SK-N-SH treated with all-trans-retinoic acid at 6 μM for 48 hours (cell line): ENCODE measurements at regions not wholly inside any gene's neighbourhood (a gene's known extent, or its start where the extent isn't known, plus 50 kb on each side); places are given as distances from the start of the nearest gene placed in this dataset.

Experiments used
- ARNTL ChIP-seq: fragments of 450-650 bp; formaldehyde crosslinking; IDR thresholded peaks from 2 replicates; pipeline ENCODE4 v1.5.0; 2020; ENCODE audit warnings: low read depth, mild to moderate bottlenecking, moderate library complexity, borderline replicate concordance
- BACH2 ChIP-seq: fragments of 250-450 bp; sonication (Bioruptor Pico); IDR thresholded peaks from 2 replicates; pipeline ENCODE4 v1.9.0; 2021; ENCODE audit warnings: mild to moderate bottlenecking, borderline replicate concordance
- ISL1 ChIP-seq: fragments of 250-450 bp; sonication (Bioruptor Pico); IDR thresholded peaks from 2 replicates; pipeline ENCODE4 v2.1.2; 2022; ENCODE audit warnings: mild to moderate bottlenecking, moderate library complexity
- OSR1 ChIP-seq: fragments of 250-450 bp; sonication (Bioruptor Pico); IDR thresholded peaks from 2 replicates; pipeline ENCODE4 v1.8.0; 2022; ENCODE audit warnings: moderate library complexity, mild to moderate bottlenecking, inconsistent platforms
- POU6F1 ChIP-seq: fragments of 250-450 bp; sonication (Bioruptor Pico); IDR thresholded peaks from 2 replicates; pipeline ENCODE4 v1.8.0; 2021; ENCODE audit warnings: low read depth, mild to moderate bottlenecking, moderate library complexity, borderline replicate concordance
- RARB ChIP-seq: fragments of 250-450 bp; sonication (Bioruptor Pico); IDR thresholded peaks from 2 replicates; pipeline ENCODE4 v1.8.0; 2021; ENCODE audit warnings: mild to moderate bottlenecking, moderate library complexity
- SNAI2 ChIP-seq: fragments of 250-450 bp; sonication (Bioruptor Pico); IDR thresholded peaks from 2 replicates; pipeline ENCODE4 v1.5.0; 2020; ENCODE audit warnings: mild to moderate bottlenecking, moderate library complexity
- ZFP3 ChIP-seq: fragments of 250-450 bp; sonication (Bioruptor Pico); IDR thresholded peaks from 2 replicates; pipeline ENCODE4 v1.5.0; 2020; ENCODE audit warnings: mild to moderate bottlenecking, moderate library complexity
- ZFP30 ChIP-seq: fragments of 450-650 bp; formaldehyde crosslinking; IDR thresholded peaks from 2 replicates; pipeline ENCODE4 v1.5.0; 2022; ENCODE audit warnings: mild to moderate bottlenecking, moderate library complexity
- ZNF565 ChIP-seq: fragments of 450-650 bp; formaldehyde crosslinking; conservative IDR thresholded peaks from 2 replicates; pipeline ENCODE4 v1.5.0; 2020; ENCODE audit warnings: low read depth, mild to moderate bottlenecking, moderate library complexity
- ZNF8 ChIP-seq: fragments of 450-650 bp; formaldehyde crosslinking; IDR thresholded peaks from 2 replicates; pipeline ENCODE4 v1.5.0; 2020; ENCODE audit warnings: mild to moderate bottlenecking, moderate library complexity
- TF ChIP-seq, protein P1 (sequence below): fragments of 250-450 bp; sonication (Bioruptor Pico); IDR thresholded peaks from 2 replicates; pipeline ENCODE4 v1.8.0; 2020; ENCODE audit warnings: mild to moderate bottlenecking, moderate library complexity, borderline replicate concordance
- TF ChIP-seq, protein P2 (sequence below): fragments of 250-450 bp; sonication (Bioruptor Pico); IDR thresholded peaks from 2 replicates; pipeline ENCODE4 v1.5.1; 2020; ENCODE audit warnings: low read depth, mild to moderate bottlenecking, moderate library complexity
- TF ChIP-seq, protein P3 (sequence below): fragments of 250-450 bp; sonication (Bioruptor Pico); IDR thresholded peaks from 2 replicates; pipeline ENCODE4 v1.5.0; 2020; ENCODE audit warnings: mild to moderate bottlenecking, moderate library complexity

DNA sequence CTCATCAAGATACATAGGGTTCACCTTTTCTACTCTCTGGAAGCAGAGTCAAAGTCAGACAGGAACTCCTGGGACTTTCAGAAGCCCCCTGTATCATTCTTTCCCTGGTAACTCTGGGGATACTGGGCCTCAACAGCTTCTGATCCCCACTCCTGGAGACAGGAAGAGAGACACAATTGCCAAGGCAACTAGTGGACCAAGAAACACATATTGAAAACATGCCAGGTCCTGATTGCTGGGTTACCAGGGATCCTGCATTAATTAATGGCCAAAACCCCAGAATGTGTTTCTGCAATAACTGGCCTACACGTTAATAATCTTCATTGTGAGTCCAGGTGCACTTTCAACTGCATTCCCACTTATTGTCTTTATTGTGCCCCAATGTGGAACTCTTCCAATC is 260.8 kb upstream of the POU2AF2 start:
- TF ChIP-seq ZNF565 (CRISPR knock-in tag): no peak
- TF ChIP-seq ZFP3: no peak
- TF ChIP-seq ZFP30: no peak
- TF ChIP-seq POU6F1: no peak
- no peak for TF ChIP-seq OSR1 (CRISPR knock-in tag)
- no peak for TF ChIP-seq RARB (CRISPR knock-in tag)
- TF ChIP-seq, protein P1, sequence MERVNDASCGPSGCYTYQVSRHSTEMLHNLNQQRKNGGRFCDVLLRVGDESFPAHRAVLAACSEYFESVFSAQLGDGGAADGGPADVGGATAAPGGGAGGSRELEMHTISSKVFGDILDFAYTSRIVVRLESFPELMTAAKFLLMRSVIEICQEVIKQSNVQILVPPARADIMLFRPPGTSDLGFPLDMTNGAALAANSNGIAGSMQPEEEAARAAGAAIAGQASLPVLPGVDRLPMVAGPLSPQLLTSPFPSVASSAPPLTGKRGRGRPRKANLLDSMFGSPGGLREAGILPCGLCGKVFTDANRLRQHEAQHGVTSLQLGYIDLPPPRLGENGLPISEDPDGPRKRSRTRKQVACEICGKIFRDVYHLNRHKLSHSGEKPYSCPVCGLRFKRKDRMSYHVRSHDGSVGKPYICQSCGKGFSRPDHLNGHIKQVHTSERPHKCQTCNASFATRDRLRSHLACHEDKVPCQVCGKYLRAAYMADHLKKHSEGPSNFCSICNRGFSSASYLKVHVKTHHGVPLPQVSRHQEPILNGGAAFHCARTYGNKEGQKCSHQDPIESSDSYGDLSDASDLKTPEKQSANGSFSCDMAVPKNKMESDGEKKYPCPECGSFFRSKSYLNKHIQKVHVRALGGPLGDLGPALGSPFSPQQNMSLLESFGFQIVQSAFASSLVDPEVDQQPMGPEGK: no peak
- TF ChIP-seq BACH2 (CRISPR knock-in tag): no peak
- TF ChIP-seq, protein P2, sequence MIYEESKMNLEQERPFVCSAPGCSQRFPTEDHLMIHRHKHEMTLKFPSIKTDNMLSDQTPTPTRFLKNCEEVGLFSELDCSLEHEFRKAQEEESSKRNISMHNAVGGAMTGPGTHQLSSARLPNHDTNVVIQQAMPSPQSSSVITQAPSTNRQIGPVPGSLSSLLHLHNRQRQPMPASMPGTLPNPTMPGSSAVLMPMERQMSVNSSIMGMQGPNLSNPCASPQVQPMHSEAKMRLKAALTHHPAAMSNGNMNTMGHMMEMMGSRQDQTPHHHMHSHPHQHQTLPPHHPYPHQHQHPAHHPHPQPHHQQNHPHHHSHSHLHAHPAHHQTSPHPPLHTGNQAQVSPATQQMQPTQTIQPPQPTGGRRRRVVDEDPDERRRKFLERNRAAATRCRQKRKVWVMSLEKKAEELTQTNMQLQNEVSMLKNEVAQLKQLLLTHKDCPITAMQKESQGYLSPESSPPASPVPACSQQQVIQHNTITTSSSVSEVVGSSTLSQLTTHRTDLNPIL: no peak
- no peak for TF ChIP-seq SNAI2 (CRISPR knock-in tag)
- no peak for TF ChIP-seq ZNF8 (CRISPR knock-in tag)
- TF ChIP-seq, protein P3, sequence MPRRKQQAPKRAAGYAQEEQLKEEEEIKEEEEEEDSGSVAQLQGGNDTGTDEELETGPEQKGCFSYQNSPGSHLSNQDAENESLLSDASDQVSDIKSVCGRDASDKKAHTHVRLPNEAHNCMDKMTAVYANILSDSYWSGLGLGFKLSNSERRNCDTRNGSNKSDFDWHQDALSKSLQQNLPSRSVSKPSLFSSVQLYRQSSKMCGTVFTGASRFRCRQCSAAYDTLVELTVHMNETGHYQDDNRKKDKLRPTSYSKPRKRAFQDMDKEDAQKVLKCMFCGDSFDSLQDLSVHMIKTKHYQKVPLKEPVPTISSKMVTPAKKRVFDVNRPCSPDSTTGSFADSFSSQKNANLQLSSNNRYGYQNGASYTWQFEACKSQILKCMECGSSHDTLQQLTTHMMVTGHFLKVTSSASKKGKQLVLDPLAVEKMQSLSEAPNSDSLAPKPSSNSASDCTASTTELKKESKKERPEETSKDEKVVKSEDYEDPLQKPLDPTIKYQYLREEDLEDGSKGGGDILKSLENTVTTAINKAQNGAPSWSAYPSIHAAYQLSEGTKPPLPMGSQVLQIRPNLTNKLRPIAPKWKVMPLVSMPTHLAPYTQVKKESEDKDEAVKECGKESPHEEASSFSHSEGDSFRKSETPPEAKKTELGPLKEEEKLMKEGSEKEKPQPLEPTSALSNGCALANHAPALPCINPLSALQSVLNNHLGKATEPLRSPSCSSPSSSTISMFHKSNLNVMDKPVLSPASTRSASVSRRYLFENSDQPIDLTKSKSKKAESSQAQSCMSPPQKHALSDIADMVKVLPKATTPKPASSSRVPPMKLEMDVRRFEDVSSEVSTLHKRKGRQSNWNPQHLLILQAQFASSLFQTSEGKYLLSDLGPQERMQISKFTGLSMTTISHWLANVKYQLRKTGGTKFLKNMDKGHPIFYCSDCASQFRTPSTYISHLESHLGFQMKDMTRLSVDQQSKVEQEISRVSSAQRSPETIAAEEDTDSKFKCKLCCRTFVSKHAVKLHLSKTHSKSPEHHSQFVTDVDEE: no peak
- TF ChIP-seq ARNTL (CRISPR knock-in tag): no peak
- TF ChIP-seq ISL1: no peak
